ENCODE measurements at regions not wholly inside any gene's neighbourhood (a gene's known extent, or its start where the extent isn't known, plus 50 kb on each side); places are given as distances from the start of the nearest gene placed in this dataset.

GRCh38 chr14:53247596-53248370 lies 94.7 kb upstream of the DDHD1 start:
- TF ChIP-seq CTCF (conservative IDR thresholded peaks at IDR 0.05; ENCODE audit: low read depth in 2 of 2) (no peak), REST (IDR thresholded peaks at IDR 0.05; ENCODE audit: unreplicated experiment) (no peak), EZH2 (IDR thresholded peaks at IDR 0.05; ENCODE audit: low read depth, unreplicated experiment) (no peak), STAT1 (IDR thresholded peaks at IDR 0.05; ENCODE audit: unreplicated experiment) (no peak), EZH2phosphoT487 (IDR thresholded peaks at IDR 0.05; ENCODE audit: unreplicated experiment) (no peak), POLR2AphosphoS5 (IDR thresholded peaks at IDR 0.05; ENCODE audit: low read depth) (no peak), CREB1 (CRISPR knock-in tag; IDR thresholded peaks at IDR 0.05; ENCODE audit: low read depth) (no peak), ZNF331 (CRISPR knock-in tag; IDR thresholded peaks at IDR 0.05; ENCODE audit: low read depth) (no peak), JUNB (IDR thresholded peaks at IDR 0.05; ENCODE audit: unreplicated experiment) (no peak), ZNF114 (CRISPR knock-in tag; IDR thresholded peaks at IDR 0.05) (no peak), NANOG (IDR thresholded peaks at IDR 0.05; ENCODE audit: borderline replicate concordance) (no peak), ETS1 (IDR thresholded peaks at IDR 0.05) (no peak), ZNF462 (CRISPR knock-in tag; IDR thresholded peaks at IDR 0.05) (no peak)

Measured in GM23338 (cell line).